K562 (cell line): ENCODE measurements at regions not wholly inside any gene's neighbourhood (a gene's known extent, or its start where the extent isn't known, plus 50 kb on each side); places are given as distances from the start of the nearest gene placed in this dataset.
A peak's percentile ranks its signal among the peaks of the same experiment; 100 is the strongest.

Experiments used
- ATAC-seq: fragments of 200-7000 bp; cut with Tn5 transposase; 3 replicates; pipeline ENCODE4 v1.9.1; 2020; ENCODE audit warnings: moderate library complexity
- BruUV-seq: library from RNA; stranded (reverse); fragments of 400-500 nt; replicated peaks from 2 replicates; lab custom pipeline; 2021; lab: Mats Ljungman, UMichigan
- CTCF ChIA-PET: fragments of 300-600 bp; formaldehyde crosslinking; extraction: SDS; loops from one replicate; lab custom pipeline; 2021; ENCODE audit warnings: low intra/inter-chr PET ratio; lab: Yijun Ruan, JAX
- POLR2A ChIA-PET: fragments of 300-600, 350-650 bp; sonication (Branson Sonifier 250); formaldehyde crosslinking; extraction: SDS; loops from one replicate; lab custom pipeline; 2021; ENCODE audit warnings: antibody characterized with exemption, inconsistent platforms; lab: Yijun Ruan, JAX
- DNase-seq, 4 experiments: peaks; one replicate each; pipeline versions ENCODE4 v3.0.0 to v3.0.0-alpha.2; 2011 to 2018; ENCODE audit warnings: low spot score in 3 of 4, mixed read lengths in 3 of 4; ENCODE audit errors: extremely low read depth in 1 of 4
- FAIRE-seq: peaks from 2 replicates; lab custom pipeline; 2011; peaks lifted over from hg19 to GRCh38; lab: Jason Lieb, UNC
- H2AFZ ChIP-seq: 2 replicates; pipeline ENCODE4 v1.6.0; 2011; ENCODE audit warnings: low read depth, low read length, control low read depth, inconsistent platforms
- H3K27ac ChIP-seq: fragments of 200-600 bp; 3 replicates; pipeline ENCODE4 v1.8.0; 2011; ENCODE audit warnings: low read depth, mild to moderate bottlenecking, control low read depth, inconsistent platforms, low read length, moderate library complexity, mixed read lengths; ENCODE audit errors: extremely low read depth
- H3K27me3 ChIP-seq, 2 experiments: fragments of 300-600 bp in 1 of 2; 2 replicates in 1 of 2; 3 replicates in 1 of 2; pipeline versions ENCODE4 v1.6.0 to v1.8.0; 2011; ENCODE audit warnings: inconsistent platforms in 2 of 2, low read length in 2 of 2, mild to moderate bottlenecking in 1 of 2, mixed read lengths in 1 of 2, moderate library complexity in 1 of 2; ENCODE audit not compliant: control insufficient read depth in 2 of 2, insufficient read depth in 2 of 2
- H3K36me3 ChIP-seq: fragments of 300-600 bp; 3 replicates; pipeline ENCODE4 v1.8.0; 2011; ENCODE audit warnings: mild to moderate bottlenecking, low read length, inconsistent platforms; ENCODE audit not compliant: control insufficient read depth, insufficient read depth
- H3K4me1 ChIP-seq, 2 experiments: fragments of 200-600 bp in 1 of 2; replicated peaks in 1 of 2; 2 replicates in 1 of 2; 3 replicates in 1 of 2; pipeline versions ENCODE4 v1.5.1 to v1.8.0; 2011; ENCODE audit warnings: inconsistent platforms in 2 of 2, low read length in 2 of 2, mild to moderate bottlenecking in 1 of 2, mixed read lengths in 1 of 2, moderate library complexity in 1 of 2; ENCODE audit not compliant: control insufficient read depth in 2 of 2, insufficient read depth in 2 of 2
- H3K4me2 ChIP-seq: 2 replicates; pipeline ENCODE4 v1.6.1; 2011; ENCODE audit warnings: low read length, control low read depth, inconsistent platforms, mixed read lengths; ENCODE audit not compliant: insufficient read depth
- H3K4me3 ChIP-seq: fragments of 200-600 bp; sonication (generic), shearing (Covaris generic); 2 replicates; pipeline ENCODE4 v1.5.1; 2016; ENCODE audit warnings: control low read depth, inconsistent platforms
- H3K79me2 ChIP-seq: fragments of 200-600 bp; 3 replicates; pipeline ENCODE4 v1.8.0; 2011; ENCODE audit warnings: low read length, inconsistent platforms; ENCODE audit not compliant: control insufficient read depth, insufficient read depth
- H3K9ac ChIP-seq, 2 experiments: 2 replicates each; pipeline versions ENCODE4 v1.6.0 to v1.6.1; 2011; ENCODE audit warnings: low read depth in 2 of 2, low read length in 2 of 2, control low read depth in 1 of 2, inconsistent platforms in 1 of 2, mild to moderate bottlenecking in 1 of 2, mixed read lengths in 1 of 2; ENCODE audit not compliant: insufficient read depth in 1 of 2
- H3K9me1 ChIP-seq: one replicate; pipeline ENCODE4 v1.6.0; 2011; ENCODE audit warnings: inconsistent platforms, mild to moderate bottlenecking, low read length, moderate library complexity; ENCODE audit not compliant: control insufficient read depth, insufficient read depth
- H3K9me3 ChIP-seq: replicated peaks from 2 replicates; pipeline ENCODE4 v1.5.1; 2011; ENCODE audit warnings: low read depth, low read length, inconsistent platforms; ENCODE audit not compliant: control insufficient read depth, insufficient read depth
- H4K20me1 ChIP-seq: replicated peaks from 2 replicates; pipeline ENCODE4 v1.6.1; 2011; ENCODE audit warnings: low read length, inconsistent platforms, mixed read lengths; ENCODE audit not compliant: control insufficient read depth, insufficient read depth
- CBFA2T2 ChIP-seq: fragments of 450-650 bp; conservative IDR thresholded peaks from 2 replicates; pipeline ENCODE4 v1.6.1; 2017; ENCODE audit warnings: mild to moderate bottlenecking
- ZNF134 ChIP-seq: fragments of 250-450 bp; sonication (Bioruptor Pico); conservative IDR thresholded peaks from 2 replicates; pipeline ENCODE4 v1.4.0; 2020
- WGBS: fragments of 100-300 bp; shearing (Covaris generic); methylation state at CpG from one replicate; pipeline ENCODE4 v1.1.6; 2016; ENCODE audit warnings: low coverage, mixed read lengths; ENCODE audit not compliant: insufficient coverage; ENCODE audit errors: missing lambda C conversion rate; 5-methylcytosine and 5-hydroxymethylcytosine counted together
- in situ Hi-C: fragments of 300-500 bp; cut with MboI; formaldehyde crosslinking; loops from 4 replicates; pipeline ENCODE4 v1.15.0; 2018; ENCODE audit warnings: inconsistent platforms, mixed read lengths
- intact Hi-C: fragments of 100-400 bp; cut with micrococcal nuclease; formaldehyde crosslinking; loops from 2 replicates; pipeline ENCODE4 v1.14.2; 2022
- TF ChIP-seq, protein P1 (sequence below): fragments of 250-450 bp; sonication (Bioruptor Pico); IDR thresholded peaks from 2 replicates; pipeline ENCODE4 v1.8.0; 2022; ENCODE audit warnings: moderate library complexity, mild to moderate bottlenecking, inconsistent platforms

DNA sequence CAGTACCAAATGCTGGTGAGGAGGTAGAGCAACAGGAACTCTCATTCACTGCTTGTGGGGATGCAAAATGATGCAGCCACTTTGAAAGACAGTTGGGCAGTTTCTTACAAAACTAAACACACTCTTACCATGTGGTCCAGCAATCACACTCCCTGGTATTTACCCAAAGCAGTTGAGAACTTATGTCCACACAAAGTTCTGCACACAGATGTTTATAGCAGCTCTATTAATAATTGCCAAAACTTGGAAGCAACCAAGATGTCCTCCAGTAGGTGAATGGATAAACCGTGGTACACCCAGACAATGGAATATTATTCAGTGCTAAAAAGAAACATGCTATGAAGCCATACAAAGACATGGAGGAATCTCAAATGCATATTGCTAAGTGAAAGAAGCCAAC lies 139.1 kb upstream of the SLC6A11 start:
- Histone ChIP-seq H3K27me3 (no peaks in the 10 kb centered on the region), H3K9me3 (no peaks in the 10 kb centered on the region), H3K36me3 (no peaks in the 10 kb centered on the region), H3K27ac (no peak overlapping the region), H3K4me3 (no peak overlapping the region), H3K9ac (no peak overlapping the region), H2AFZ (no peak overlapping the region), H3K79me2 (no peaks in the 10 kb centered on the region), H4K20me1 (no peaks in the 10 kb centered on the region; the same call in 1 of the 2 replicates), H3K4me2 (no peak overlapping the region), H3K9me1 (no peaks in the 10 kb centered on the region), H3K4me1 (no peaks in the 10 kb centered on the region)
- POLR2A ChIA-PET: no interaction called here
- ATAC-seq (no peak), DNase-seq (no peak), FAIRE-seq (no peak)
- no peak for TF ChIP-seq CBFA2T2
- in situ Hi-C loops (no loop called here), intact Hi-C loops (no loop called here)
- CTCF ChIA-PET: no interaction called here
- WGBS: 4% methylated on average over 1 of the region's 1 CpG
- BruUV-seq: no TSS peak

DNA sequence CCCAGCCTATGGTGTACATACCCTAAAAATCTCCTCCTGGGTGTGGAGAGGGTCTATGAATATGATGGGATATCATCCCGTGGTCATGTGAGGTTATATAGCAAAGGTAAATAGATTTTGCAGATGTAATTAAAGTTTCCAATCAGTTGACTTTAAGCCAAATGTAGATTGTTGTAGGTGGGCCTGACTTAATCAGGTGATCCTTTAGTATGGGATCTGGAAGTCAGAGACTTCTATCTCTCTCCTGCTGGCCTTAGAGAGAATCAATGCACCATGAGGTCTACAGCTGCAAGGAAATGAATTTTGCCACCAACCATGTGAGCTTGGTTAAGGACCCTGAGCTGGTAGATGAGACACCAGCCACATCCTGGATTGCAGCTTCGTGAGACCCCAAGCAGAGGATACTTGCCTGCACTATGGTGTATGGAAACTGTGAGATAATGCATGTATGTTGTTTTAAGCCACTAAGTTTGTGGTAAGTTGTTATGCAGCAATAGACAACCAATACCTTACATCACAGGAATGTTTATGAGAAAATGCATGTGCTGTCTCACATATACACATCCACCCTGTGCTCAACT lies 137.1 kb upstream of the SLC6A11 start:
- H4K20me1 ChIP-seq: no peaks in the 10 kb centered on the region; the same call in 1 of the 2 replicates
- FAIRE-seq (no peak), ATAC-seq (no peak), DNase-seq (no peak)
- no peaks in the 10 kb centered on the region for H3K79me2 ChIP-seq
- no peak overlapping the region for H2AFZ ChIP-seq
- TF ChIP-seq, protein P1, sequence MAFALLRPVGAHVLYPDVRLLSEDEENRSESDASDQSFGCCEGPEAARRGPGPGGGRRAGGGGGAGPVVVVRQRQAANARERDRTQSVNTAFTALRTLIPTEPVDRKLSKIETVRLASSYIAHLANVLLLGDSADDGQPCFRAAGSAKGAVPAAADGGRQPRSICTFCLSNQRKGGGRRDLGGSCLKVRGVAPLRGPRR (CRISPR knock-in tag): no peak
- TF ChIP-seq ZNF134: peak; percentile 92
- CTCF ChIA-PET: no interaction called here
- no peak overlapping the region for H3K9ac ChIP-seq
- POLR2A ChIA-PET: interaction anchor here (0.6 kb wide), 1 partner anchor 135 kb away, joined by 3 read pairs; no protein-coding TSS in a partner anchor
- no TSS peak for BruUV-seq
- no peak overlapping the region for H3K4me3 ChIP-seq
- intact Hi-C loops (no loop called here), in situ Hi-C loops (no loop called here)
- no peaks in the 10 kb centered on the region for H3K4me1 ChIP-seq
- H3K27ac ChIP-seq: no peak overlapping the region
- H3K9me3 ChIP-seq: no peaks in the 10 kb centered on the region
- 0% methylated on average over 2 of the region's 2 CpGs for WGBS
- H3K9me1 ChIP-seq: no peaks in the 10 kb centered on the region
- H3K4me2 ChIP-seq: no peak overlapping the region
- H3K36me3 ChIP-seq: no peaks in the 10 kb centered on the region
- no peaks in the 10 kb centered on the region for H3K27me3 ChIP-seq
